DMS 273 (cell line): ENCODE measurements at regions not wholly inside any gene's neighbourhood (a gene's known extent, or its start where the extent isn't known, plus 50 kb on each side); places are given as distances from the start of the nearest gene placed in this dataset.

Source experiments
- DNase-seq: peaks from one replicate; lab custom pipeline; 2025; ENCODE audit not compliant: unreplicated experiment; lab: John Stamatoyannopoulos, UW

- no peak for DNase-seq
Observed at GRCh38 chr4:121526509-121526908, 145.7 kb upstream of the QRFPR start.

- no peak for DNase-seq
Observed at GRCh38 chr4:121519236-121519838, 138.5 kb upstream of the QRFPR start.

GRCh38 chr4:121517241-121517640 lies 136.4 kb upstream of the QRFPR start:
- DNase-seq = no peak

GRCh38 chr4:121514443-121514842 lies 133.6 kb upstream of the QRFPR start:
- DNase-seq = no peak

GRCh38 chr4:121510341-121510874 lies 129.6 kb upstream of the QRFPR start:
- DNase-seq = no peak

- no peak for DNase-seq
Observed at GRCh38 chr4:121485190-121485804, 104.5 kb upstream of the QRFPR start.

GRCh38 chr4:121484633-121485032 lies 103.8 kb upstream of the QRFPR start:
- peak; percentile 27 for DNase-seq

- no peak for DNase-seq
Observed at GRCh38 chr4:121479808-121480207, 99.0 kb upstream of the QRFPR start.

GRCh38 chr4:121477480-121477879 lies 96.7 kb upstream of the QRFPR start:
- no peak for DNase-seq

- no peak for DNase-seq
Observed at GRCh38 chr4:121477079-121477478, 96.3 kb upstream of the QRFPR start.

- DNase-seq = no peak
Observed at GRCh38 chr4:121472937-121473721, 92.3 kb upstream of the QRFPR start.

- no peak for DNase-seq
Observed at GRCh38 chr4:121464854-121465253, 84.0 kb upstream of the QRFPR start.

GRCh38 chr4:121462660-121463261 lies 81.9 kb upstream of the QRFPR start:
- DNase-seq = peak; percentile 67

GRCh38 chr4:121459026-121459425 lies 78.2 kb upstream of the QRFPR start:
- DNase-seq = no peak

- DNase-seq = no peak
Observed at GRCh38 chr4:121457278-121457875, 76.6 kb upstream of the QRFPR start.

GRCh38 chr4:121455285-121455684 lies 74.5 kb upstream of the QRFPR start:
- no peak for DNase-seq

GRCh38 chr4:121454251-121454979 lies 73.6 kb upstream of the QRFPR start:
- DNase-seq = no peak

- DNase-seq = no peak
Observed at GRCh38 chr4:121451310-121451709, 70.5 kb upstream of the QRFPR start.

- DNase-seq = no peak
Observed at GRCh38 chr4:121449416-121449815, 68.6 kb upstream of the QRFPR start.

- no peak for DNase-seq
Observed at GRCh38 chr4:121448231-121448630, 67.4 kb upstream of the QRFPR start.

- DNase-seq = no peak
Observed at GRCh38 chr4:121439669-121440068, 58.9 kb upstream of the QRFPR start.
